Dedifferentiated amniotic fluid mesenchymal stem cell (primary cell): ENCODE measurements at regions not wholly inside any gene's neighbourhood (a gene's known extent, or its start where the extent isn't known, plus 50 kb on each side); places are given as distances from the start of the nearest gene placed in this dataset.

Source experiments
- DNase-seq: peaks from one replicate; pipeline ENCODE4 v3.0.0-alpha.2; 2016; ENCODE audit errors: extremely low spot score

DNA sequence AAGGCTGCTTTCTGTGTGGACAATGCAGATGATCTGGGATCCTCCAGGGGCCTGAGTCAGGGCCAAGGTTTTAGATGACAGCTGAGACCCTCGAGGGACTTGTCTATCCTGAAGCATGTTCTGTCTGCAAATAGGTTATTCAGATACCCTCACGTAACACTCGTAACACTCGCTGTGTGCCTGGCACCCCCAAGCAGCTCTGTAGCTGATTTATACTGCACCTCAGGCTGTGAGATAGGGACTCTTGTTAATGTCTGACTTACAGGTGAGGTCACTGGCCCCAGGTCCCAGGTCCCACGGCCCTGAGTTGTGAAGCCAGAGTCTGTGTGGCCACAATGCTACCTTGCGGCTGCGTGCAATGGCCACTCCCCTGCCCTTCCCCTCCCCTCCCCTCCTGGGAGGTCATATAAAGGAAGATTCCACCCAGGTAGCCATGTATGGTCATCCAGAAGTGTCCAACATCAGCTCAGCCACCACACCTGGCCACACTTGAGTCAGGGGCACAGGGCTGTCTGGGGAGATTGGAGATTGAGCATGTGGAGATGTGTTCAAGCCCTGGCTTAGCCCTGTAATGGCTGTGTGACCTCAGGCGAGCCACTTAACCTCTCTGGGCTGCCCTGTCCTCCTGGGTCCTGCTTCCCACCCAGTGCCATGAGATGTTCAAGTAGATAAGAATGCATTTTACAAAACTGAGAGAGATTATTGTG, 687.7 kb downstream of the MATN1 start:
- no peak for DNase-seq

- DNase-seq, result no peak
These were observed 688.5 kb downstream of the MATN1 start for GRCh38 chr1:30034627-30035521.

DNA sequence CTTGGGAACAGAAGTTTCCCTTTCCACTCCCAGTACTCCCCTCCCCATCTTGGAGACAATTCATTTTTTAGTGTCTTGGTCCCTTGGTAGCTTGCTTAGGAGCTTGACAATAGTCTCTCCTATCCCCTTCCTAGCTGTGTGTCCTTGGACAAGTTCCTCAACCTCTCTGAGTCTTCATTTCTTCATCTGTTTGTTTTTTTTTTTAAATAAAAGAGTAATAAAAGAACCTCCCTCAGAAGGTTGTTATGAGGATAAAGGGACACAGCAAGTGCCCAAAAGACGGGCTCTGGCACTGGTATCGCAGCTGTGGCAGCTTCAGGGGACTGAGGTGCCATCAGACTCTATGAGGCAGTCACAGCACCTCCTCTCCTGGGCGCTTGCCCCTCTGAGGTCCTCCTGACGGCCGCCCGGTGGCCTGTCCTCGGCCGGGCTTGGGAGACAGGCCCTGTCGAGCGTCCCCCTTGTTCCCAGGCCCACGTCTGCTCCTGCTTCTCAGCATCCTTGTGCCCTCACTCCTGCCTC, 689.2 kb downstream of the MATN1 start:
- DNase-seq, result no peak

GRCh38 chr1:30033256-30034104, 689.9 kb downstream of the MATN1 start:
- no peak for DNase-seq

DNA sequence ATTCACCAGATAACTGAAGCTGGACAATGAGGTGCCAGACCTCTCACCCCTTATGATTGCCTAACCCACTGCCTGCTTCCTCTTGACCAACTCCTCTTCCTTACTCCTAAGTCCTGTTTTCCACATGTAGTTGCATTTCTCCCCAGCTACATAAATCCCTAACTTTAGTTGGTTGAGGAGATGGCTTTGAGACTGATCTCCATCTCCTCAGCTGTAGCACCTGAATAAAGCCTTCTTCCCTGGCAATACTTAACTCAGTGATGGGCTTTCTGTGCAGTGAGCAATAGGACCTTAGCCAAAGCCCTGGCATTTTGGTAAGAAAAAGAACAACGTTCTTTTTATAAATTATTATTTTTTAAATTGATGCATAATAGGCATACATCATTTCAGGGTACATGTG, 691.1 kb downstream of the MATN1 start:
- DNase-seq, result no peak

DNA sequence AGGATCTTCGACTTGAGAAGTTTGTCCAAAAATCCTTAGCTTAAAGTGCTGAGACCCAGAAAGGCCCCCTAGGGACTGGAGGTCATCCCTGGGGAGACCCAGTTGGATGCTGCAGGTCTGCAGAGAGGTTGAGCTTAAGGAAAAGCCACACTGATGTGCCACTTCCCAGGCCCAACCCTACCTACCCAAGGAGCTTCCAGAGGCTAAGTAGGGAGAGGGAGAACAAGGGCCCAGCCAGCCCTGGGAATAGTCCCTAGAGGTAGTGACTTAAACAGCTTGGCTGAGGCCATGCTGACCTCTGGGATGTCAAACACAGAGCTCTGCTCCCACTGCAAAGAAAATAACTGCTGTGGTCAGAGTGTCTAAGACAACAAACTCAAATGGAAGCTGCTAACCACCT, 693.7 kb downstream of the MATN1 start:
- DNase-seq, result no peak

- DNase-seq, result no peak
These were observed 694.4 kb downstream of the MATN1 start for GRCh38 chr1:30028939-30029338.

DNA sequence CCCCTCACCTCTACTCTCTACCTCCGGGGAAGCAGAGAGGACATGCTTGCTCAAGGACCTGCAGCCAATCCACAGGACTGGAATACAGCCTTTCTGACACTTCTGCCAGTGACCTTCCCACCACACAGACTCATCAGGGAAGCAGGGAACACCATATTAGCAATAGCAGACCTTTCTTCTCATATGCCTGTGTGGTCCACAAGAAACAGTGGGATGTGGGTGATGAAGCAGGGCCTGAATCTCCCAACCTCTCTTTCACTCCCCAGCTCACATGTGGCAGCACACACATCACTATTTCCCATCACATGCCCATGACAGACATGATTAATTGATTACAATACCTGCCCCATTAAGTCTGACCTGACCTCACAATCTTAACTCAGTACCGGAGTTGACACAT, 695.1 kb downstream of the MATN1 start:
- no peak for DNase-seq

- DNase-seq, result no peak
These were observed 696.1 kb downstream of the MATN1 start for GRCh38 chr1:30027247-30027646.

DNA sequence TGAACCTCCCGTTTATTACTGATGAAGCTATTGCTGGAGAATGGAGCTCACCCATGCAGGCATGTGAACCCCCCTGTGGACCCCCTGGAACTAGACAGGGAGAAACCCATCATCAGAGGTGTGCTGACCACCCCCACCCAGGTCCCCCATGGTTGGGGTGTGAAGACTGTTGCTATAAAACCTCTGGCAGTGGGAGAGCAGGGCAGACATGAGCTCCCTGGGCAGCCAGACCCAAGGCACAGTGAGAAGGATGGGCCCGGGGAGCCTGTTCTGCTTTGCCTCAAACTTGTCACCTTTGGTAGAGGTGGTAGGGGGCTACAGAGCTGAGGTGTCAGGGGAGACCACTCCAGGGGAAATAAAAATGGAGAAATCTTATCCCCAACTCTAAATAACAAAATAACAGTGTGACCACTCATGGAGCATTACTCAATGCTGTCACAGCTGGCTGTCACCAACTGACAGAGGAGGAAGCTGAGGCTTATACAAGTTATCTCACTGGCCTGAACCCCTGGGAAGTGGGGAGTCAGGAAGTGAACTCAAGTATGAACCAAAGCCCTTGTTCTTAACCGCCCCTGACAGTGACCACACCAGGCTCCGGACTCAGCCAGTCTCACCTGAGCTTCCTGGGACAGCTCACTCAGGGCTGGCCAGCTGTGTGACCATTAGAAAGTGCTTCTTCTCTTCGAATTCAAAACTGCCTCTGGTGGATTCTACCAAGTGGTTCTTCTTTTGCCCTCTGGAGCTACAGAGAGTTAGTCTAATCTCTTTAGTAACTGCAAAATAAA, 698.8 kb downstream of the MATN1 start:
- no peak for DNase-seq

DNA sequence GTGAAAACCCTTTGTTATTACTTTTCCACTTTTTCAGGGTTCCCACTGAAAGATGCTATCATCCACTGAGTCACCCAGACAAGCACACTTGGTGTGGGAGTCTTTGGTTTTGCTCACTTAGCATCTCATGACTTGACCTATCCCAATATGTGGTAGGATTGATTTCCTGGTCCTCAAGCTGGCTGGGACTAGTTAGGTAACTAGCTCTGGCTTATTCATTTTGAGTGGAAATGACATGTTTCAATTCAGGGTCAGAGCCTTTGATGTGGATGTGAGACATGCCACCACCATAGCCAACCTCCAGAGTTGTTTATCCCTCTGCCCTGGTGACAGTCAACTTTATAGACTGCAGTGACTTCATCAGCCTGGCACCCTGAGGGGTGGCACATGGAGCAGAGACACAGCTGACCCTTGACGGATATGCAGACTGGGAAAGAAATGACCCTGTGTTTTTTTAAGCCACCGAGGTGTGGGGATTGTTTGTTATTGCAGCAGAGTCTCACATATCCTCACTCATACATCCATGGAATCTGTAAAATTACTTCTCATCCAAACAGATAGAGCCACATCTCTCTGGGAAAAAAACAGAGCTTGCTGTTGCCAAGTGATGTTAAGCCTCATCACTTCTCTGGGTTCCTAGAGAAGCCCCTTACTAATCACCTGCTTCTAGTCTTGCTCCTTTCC, 699.9 kb downstream of the MATN1 start:
- DNase-seq, result no peak

GRCh38 chr1:30014031-30014430, 709.4 kb downstream of the MATN1 start:
- no peak for DNase-seq

GRCh38 chr1:30012455-30013440, 710.6 kb downstream of the MATN1 start:
- DNase-seq, result no peak

- no peak for DNase-seq
These were observed 711.4 kb downstream of the MATN1 start for GRCh38 chr1:30011970-30012369.

DNA sequence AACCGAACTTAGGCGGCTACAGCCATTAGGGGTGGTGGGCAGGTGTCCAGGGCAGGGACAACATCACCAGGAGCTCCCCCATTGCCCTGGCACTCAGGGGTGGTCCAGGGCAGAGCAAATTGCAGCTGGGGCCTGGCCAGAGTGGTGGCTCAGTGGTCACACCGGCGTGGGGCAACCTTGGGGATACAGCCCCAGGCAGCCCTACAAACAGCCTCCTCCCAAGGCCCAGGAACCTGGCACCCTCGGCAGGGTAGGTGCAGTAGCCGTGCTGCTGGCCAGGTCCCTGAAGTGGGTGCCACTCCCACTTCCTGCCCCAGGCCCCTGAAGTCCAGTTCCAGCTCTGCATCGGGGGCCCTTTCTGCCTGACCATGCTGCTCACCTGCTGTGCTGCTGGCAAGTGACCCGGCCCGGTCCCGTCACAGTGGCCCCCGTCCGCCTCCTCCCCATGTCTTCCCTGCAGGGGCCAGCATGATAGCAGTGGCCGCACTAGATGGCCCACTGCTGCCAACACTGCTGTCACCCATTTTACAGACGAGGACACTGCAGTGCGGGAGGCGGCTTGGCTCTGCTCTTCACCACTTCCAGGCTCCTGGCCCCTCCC, 712.8 kb downstream of the MATN1 start:
- no peak for DNase-seq

DNA sequence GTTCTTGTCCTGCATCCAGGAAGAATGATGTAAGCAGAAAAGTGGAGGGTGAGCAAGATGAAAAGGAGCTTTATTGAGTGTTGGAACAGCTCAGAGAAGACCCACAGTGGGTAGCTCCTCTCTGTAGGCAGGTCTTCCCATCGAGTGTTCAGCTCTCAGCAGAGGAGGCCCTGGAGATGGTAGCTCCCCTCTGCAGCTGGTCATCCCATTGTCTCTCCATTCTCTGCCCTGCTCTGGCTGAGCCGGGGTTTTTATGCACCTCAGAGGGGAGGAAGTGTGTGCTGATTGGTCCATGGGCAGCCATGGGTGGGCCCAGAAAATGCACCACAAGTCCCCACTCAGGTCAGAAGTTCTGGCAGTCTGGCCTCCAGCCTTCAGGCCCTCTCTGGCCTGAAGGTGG, 713.7 kb downstream of the MATN1 start:
- DNase-seq, result no peak

- no peak for DNase-seq
These were observed 714.3 kb downstream of the MATN1 start for GRCh38 chr1:30008998-30009657.

DNA sequence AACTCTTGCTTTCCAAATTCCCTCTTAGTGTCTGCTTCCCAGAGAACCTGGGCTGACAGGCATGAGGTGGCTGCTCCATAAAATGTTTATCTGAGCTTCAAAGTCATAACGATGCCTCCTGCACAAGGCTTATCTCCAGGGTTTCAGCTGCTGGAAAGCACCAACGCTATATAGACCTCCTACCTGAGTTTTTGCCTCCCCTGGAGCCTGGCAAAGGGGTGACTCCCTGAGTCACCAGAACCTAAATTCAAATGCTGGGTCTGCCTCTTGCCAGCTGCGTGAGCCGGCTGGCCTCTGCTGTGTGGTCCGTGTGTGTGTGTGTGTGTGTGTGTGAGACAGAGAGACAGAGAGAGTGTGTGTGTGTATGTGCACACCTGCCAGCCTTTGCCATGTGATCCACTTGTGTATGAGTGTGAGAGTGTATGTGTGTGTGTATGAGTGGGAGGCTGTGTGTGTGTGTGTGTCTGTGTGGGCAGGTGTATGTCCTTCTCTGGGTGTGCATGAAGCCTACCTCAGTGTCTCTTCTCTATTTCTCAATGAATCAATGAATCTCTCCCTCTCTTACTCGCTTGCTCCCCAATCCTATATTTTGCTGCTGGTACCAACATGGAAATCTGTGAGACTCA, 714.9 kb downstream of the MATN1 start:
- no peak for DNase-seq
